M059J (cell line): ENCODE measurements at regions not wholly inside any gene's neighbourhood (a gene's known extent, or its start where the extent isn't known, plus 50 kb on each side); places are given as distances from the start of the nearest gene placed in this dataset.
"Not testable (repeated sequence)": the region's sequence is repeated elsewhere in the genome, so short reads cannot be mapped to it uniquely, and the experiment has no call there.

Experiments used
- DNase-seq: peaks from one replicate; pipeline ENCODE4 v3.0.0-alpha.2; 2012; ENCODE audit warnings: low read depth

DNA sequence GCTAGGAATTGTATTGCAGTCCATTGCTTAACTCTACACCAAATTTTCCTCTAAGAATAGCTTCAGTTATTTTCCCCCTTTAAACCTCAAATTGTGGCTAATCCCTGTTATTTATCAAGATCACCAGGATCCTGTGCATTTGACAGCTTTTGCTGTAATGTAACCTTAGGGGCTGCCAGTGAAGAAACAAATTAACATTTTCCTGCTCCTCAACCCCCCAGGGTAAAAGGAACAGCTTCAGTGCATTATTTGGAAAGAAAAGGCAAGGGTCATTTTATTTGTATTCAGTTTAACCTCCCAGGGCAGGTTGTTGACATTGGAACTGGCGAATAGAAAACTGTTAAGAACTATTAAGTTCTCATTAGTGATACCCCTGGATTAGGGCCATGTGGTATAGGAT is 57.0 kb downstream of the PCDH20 start:
- no peak for DNase-seq

DNA sequence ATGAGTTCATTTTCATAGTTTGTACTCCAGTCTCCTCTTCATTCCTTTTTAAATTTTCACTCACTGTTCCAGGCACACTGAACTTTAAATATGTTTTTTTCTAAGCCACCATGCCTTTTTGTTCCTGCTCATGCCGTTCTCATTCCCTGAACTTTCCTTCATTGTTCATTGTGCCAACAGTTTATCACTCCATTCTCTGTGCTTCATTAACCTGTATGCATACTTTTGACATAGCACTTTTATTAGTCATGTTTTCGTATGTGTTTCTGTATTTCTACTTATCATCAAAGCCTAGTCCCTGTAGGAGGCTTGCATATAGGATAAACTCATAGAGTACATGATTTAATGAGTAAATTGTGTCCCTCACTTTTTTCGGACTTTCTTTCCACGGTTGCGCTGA is 65.3 kb downstream of the PCDH20 start:
- no peak for DNase-seq

DNA sequence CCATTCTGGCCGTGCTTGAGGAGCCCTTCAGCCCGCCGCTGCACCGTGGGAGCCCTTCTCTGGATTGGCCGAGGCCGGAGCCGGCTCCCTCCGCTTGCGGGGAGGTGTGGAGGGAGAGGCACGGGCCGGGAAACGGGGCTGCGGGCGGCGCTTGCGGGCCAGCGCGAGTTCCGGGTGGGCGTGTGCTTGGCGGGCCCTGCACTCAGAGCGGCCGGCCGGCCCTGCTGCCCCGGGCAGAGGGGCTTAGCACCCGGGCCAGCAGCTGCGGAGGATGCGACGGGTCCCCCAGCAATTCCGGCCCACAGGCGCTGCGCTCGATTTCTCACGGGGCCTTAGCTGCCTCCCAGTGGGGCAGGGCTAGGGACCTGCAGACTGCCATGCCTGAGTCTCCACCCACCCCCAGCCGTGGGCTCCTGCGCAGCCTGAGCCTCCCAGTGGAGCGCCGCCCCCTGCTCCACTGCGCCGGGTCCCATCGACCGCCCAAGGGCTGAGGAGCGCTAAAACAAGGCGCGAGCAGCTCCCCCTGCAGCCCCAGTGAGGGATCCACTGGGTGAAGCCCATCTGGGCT is 76.5 kb downstream of the PCDH20 start:
- no peak for DNase-seq

DNA sequence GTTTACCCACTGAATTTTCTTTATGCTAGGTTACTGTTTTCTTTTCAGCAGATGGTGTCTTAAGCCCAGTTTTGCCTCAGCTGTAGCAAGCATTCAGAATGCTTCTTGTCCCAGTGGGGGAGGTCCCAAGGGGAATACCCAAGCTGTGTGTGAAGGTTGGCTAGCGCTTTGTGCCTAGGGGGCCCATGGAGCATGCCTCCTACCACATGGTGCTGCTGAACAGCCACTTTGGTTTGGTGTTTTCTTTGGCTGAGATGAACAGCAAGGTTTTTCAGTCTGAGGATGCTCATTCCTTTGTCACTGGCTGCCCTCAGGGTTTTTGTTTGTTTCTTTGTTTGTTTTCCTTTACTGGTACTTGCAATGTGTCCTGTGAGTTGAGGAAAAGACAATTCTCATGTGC is 99.0 kb downstream of the PCDH20 start:
- DNase-seq: no peak

DNA sequence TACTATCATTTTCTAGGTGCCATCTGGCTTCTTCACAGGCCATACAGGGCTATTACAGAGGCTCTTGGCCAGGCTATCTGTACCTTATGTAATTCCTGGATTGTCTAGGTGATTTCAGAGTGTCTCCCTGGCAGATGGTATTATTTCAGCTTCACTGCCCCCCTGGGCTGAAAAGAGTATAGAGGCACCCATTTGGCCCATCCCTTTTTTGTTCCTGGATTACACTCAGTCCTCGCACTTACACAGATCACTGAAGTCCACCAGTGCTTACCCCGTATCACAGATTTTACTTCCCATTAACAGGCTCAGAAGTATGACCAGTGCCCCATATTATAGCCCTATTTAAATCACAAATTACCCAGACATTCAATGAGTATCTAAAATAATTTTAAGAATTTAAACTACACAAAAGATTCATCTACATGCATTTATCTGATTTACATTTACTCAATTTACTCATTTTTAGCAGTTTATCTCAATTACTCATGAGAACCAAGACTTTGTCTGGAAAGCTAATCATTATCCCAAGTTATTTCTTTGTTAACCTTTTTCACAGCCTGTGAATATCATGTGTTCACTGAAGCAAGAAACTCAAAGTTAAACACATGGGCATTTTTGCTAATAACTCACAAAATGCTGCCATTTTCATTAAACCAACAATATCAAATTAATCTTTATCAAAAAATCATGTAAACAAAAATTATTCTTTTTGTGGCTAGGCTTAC is 121.0 kb downstream of the PCDH20 start:
- DNase-seq: no peak

DNA sequence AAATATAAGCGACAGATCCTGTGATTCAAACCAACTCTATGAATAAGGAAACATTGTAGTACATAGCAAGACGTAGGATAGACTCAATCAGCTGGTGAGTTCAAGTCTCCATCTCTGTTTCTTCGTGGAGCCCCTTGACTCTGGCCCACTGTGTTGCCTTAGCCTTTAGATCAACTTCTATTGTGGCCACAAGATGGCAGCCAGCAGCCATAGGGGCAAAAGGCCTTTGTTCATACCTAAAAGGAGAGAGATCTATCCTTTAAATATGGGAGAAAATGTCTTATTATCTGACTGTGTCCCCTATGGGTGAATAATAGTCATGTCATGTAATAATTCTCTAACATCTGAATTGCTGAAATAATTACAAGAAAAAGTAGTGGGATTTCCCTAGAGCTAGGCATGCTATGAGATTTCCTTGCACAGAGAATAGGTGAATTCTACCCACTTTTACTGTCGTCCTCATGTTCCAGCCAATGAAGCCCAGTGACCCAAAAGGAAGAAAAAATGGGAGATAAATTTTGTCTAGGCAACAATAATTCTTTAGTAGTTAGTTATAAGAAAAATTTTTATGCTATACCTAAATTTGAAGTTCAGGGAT is 129.4 kb downstream of the PCDH20 start:
- DNase-seq: no peak

DNA sequence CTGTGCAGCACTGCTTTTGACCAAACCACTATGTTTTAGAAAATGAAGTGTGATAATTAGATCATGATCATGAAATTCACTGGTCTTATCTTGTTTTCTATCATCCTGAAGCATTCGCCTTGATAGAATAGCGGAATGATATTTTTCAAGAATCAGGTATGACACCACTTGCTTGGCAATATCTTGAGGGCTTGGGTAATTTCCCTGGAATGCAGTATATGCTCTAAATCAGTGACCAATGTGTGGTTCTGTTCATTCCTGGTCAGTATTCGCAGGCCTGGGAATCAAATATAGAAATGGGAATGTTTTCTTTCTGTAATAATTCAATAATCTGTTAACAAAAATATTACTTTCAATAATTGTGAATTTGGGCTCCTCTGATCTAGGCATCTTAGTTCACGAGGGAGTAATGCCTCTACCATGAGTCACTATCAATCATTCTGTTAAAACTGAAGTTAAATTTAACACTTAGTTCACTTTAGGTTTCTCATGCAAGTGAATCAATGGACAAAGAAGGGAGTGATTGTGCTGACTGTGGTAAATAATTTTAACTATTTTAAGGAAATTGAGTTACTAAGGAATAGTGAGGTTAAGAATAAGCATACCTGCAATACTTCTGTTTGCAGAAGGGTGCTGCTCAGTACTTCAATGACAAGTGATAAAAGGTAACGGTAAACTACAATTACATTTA is 137.9 kb downstream of the PCDH20 start:
- DNase-seq: no peak

DNA sequence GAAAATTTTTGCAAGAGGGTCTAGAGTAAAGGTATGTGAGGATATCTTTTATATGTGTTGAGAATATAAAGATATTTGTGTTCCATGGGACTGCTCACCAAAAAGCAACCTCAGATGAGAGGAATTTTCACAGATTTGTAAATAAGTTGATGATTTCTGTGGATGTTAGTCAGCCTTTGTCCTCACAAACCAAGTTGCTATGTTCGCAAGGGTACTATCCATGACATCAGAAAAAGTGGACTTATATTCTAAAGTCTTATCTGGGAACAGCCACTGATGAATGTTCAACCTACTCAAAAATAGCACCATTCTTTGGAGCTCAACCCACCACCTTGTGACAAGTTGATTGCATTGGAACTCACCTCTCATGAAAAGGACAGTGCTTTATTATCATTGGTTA is 138.6 kb downstream of the PCDH20 start:
- no peak for DNase-seq

DNA sequence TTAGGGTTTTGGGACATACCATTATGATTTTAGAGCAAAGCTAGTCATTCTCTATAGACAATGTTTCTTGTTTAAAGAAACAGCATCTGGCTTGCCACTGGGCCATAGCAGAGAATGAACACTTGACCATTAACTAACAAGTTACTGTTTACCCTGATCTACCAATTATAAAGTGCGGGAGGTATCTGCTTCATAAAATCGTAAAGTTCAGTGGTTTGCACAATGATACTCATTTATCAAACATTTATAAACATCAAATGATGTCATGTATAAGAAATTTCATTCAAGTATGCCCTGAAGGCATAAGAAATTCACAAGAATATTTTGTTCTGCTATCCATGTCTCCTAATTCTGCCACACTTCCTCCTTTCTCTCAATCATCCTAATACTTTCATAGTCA is 139.2 kb downstream of the PCDH20 start:
- peak; percentile 5 for DNase-seq

DNA sequence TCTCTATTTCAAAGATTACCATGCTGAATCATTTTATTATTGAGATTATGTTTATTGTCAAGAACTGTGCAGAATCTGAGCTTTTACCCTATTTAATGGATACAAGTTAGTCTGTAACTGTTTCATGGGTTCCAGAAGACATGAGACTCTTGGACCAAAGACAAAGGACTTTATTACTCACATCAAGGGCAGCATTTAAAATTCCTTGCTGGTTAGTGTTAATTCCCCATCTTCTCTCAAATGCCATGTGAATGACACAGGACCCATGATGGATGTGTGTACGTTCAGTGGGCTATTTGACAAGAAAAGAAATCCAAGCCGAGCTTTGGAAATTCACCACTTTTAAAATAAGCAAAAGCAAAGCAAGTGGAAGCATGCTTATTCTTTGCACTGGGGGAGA is 139.9 kb downstream of the PCDH20 start:
- peak; percentile 7 for DNase-seq

DNA sequence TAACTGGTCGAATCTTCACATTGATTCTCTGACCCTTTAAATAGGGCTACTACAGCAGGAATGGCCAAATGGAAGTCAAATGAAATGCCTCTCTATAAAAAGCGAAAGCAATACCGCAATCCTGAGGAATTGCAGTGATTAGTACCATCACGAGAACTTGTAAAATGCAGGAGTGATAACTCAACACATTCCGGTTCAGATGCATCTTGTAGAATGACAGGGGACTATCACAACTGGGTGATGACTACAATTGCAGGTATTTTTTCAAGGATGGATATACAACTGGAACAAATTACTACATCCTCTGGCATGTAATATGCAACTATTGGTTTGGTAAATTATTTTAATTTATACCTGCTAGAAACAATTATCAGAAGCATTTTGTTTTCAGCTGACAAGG is 140.4 kb downstream of the PCDH20 start:
- DNase-seq: no peak

DNA sequence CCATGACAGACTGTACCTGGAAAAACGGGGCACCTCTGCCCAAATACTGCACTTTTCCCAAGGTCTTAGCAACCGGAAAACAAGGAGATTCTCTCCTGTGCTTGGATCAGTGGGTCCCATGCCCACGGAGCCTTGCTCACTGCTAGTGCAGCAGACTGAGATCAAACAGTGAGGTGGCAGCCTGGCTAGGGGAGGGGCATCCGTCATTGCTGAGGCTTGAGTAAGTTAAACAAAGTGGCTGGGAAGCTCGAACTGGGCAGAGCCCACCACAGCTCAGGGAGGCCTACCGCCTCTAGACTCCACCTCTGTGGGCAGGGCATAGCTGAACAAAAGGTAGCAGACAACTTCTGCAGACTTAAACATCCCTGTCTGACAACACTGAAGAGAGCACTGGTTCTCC is 148.8 kb downstream of the PCDH20 start:
- DNase-seq: not testable (repeated sequence)

DNA sequence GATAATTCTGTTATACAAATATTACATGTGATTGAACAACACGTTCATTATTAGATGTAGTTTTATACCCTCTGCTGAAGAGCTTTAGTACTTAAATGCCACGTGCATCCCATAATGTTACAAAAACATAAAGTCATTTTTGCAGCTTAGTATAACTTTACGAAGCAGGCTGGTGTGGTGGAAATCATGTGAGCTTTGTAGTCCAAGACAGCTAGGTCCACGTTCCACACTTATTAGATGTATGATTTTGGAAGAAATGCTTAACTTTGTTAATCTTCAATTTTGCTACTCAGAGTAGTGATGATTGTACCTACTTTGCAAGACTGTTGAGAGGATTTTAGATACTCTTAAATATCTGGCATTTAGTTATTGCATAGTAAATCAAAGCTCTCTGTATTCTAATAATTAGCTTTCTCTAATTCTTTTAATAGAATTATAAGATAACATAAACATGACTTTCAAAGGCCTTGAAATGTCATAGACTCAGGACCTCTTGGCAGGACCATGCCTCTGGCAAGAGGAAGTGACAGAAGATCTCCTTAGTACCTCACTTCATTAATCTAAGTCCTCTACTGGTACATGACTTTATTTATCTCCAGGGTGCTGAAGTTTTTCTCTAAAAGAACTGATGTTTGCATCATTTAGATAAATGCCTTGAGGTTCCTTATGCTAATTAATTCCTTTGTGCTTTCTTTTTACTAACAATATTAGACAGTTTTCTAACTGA is 153.7 kb downstream of the PCDH20 start:
- no peak for DNase-seq

DNA sequence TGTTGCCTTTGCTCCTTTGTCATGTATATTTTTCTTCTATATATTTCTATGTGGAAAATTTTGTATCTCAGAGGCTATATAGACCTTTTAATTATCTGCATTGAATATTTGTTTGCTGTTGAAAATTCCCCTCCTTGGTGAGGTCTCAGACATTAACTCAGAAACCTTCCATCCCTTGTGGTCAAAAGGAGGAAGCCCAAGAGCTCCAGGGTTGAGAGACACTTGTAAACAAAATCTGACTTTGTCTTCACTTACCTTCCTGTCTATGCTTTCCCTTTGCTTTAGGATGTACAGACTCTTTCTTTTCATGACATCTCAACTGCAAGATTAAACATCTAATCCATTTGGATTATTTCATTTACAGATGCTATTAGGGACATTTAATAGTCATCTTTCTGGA is 157.5 kb downstream of the PCDH20 start:
- DNase-seq: no peak

DNA sequence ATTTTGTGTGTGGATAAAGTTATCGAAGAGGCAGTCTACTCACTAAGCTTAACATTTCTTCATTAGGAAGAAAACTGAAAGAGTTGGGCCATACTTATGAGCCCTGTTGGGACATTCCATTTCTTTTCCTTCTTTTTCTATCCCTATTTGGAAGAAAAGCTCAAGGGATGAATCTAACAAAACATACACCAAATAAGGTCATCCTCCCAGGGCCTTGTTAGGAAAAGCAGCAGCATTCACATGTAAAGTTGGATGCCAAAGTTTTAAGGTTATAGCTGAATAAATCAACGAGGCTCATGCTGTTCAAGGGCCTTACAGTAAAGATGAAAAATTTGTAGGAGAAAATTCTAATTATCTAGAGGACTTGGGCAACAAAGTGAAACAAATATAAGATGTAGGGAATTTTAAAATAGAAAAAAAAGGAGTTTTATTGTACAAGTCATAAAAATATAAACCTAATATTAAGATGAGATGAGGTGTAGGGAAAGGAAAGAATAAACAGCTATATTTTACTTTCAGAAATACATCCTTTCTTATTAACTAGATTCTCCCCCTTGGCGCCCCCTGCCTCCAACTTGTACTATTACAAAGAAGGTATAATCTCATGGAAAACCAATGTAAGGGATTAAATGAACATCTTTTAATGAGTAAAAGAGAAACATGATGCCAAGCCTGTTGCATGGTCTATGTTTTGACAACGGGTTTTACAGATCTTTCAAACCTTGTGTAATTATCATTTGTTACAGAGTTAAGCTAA is 160.4 kb downstream of the PCDH20 start:
- DNase-seq: no peak

DNA sequence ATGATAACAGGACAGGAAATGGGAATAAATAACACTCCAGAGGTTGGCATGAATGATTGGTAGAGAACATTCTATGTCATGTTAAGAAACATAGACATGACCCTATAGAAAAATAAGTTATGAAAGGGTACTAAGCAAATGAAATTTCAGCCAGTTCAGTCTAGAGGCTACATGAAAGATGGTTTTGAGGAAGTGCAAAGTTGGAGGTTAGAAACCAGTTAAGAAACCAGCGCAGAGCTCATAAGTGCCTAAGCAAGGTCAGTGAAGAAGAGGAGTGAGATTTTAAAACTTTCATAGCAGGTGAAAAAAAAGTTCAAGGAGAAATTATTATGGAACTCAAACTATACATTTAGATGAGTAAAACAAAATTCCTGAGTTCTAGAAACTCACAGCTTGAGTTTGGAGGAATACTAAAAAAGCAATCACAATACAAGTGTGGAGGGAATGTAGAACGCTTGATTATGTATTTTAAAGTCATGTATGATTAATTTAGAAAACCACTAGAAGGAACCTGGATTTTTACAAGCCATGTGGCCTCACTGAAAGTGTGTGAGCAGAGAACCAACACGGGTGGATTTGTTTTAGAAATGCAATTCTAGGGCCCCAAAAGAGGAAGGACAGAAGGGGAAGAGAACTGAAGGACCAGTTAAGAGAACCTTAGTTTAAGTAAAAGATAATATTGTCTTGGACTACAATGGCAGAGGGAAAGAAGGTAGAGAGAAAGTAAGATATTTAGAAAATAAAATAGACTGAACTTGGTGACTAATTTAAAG is 162.4 kb downstream of the PCDH20 start:
- no peak for DNase-seq

DNA sequence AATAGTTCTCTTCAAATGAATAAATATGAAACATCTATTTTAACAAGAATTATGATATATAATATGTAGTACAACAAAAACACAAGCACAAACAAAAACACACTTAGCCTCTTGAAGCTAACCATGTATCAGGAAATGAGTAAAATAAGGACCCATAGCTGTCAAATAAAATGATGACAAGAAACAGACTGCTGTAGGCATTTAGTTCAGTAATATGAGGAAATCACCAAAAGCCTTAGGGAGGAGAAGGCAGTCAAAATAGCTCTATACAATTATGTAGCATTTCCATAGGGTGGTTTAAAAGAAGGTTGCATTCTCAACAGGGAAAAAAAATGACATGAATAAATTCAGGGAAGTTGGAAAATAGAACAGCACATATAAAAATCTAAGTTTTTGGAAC is 163.4 kb downstream of the PCDH20 start:
- no peak for DNase-seq

DNA sequence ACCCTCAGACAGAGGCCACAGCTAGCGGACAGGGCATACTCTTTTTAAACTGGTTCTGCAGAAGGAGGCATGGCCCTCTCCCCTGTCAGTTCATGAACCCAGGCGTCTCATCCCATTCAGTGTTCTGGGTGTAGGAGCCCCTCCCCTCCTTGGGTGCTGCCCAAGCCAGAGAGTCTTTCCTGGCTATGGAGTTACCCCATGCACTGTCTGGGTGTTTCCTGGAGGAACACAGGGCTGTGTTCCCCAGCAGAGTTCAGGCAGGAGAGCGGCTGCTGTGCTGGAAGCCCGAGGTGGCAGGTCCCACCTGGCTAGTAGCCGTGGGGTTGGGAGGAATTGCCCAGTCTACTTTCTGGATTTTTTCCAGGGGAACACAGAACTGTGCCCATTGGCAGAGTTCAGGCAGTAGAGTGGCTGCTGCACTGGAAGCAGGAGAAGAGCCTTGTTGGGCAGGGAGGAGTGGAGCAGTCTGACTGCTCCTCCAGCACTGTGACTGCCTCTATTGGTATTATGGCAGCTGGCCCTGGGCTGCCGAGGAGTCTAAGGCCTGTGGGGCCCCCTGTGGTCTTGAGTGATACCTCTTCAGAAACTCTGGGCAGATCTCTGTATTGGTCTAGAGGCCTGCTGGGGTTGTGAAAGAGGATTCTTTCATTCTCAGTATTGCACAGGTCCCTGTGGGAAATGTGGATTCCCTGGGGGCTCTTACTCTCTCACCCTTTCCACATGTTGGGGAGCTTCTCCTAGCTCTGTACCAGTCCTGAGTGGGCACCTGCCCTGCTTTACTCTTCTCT is 168.3 kb downstream of the PCDH20 start:
- no peak for DNase-seq

DNA sequence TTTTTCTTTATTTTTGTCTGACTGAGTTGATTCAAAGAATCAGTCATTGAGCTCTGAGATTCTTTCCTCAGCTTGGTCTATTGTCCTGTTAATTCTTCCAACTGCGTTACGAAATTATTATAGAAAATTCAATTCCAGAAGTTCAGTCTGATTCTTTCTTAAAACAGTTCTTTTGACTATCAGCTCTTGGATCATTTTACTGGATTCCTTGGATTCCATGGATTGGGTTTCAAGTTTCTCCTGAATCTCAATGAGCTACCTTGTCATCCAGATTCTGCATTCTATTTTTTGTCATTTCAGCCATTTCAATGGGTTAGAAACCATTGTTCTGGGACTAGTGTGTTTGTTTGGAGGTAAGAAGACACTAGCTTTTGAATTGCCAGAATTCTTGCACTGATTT is 169.3 kb downstream of the PCDH20 start:
- DNase-seq: no peak

DNA sequence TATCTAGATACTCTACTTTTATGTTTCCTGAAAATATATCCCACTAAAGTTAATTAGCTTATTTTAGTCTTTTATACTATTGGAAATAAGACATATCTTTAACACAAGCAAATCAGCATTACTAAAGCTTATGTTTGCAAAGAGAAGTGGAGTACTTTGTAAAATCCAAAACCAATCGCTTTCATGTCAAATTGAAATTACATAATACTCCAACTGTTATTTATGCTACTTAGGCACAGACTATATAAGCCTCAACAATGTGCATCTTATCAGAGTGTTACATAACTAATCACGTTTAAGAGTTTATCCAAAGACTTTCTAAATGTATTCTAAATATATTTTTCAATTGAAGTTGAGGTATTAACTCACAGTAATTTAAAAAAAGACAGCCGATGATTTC is 200.0 kb downstream of the PCDH20 start:
- no peak for DNase-seq
